ENCODE measurements at regions not wholly inside any gene's neighbourhood (a gene's known extent, or its start where the extent isn't known, plus 50 kb on each side); places are given as distances from the start of the nearest gene placed in this dataset.

DNA sequence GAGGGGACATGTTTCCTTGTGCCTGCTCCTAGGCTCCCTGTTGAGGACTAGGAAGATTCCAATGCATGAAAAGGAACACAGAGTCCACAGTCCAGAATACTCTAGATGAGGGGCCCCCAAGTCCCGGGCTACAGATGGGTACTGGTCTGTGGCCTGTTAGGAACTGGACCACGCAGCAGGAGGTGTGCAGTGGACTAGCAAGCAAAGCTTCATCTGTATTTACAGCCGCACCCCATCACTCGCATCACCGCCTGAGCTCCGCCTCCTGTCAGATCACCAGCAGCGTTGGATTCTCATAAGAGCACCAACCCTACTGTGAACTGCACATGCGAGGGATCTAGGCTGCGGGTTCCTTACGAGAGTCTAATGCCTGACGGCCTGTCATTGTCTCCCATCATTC lies 233.0 kb upstream of the MKLN1 start:
- no peak for DNase-seq

DNA sequence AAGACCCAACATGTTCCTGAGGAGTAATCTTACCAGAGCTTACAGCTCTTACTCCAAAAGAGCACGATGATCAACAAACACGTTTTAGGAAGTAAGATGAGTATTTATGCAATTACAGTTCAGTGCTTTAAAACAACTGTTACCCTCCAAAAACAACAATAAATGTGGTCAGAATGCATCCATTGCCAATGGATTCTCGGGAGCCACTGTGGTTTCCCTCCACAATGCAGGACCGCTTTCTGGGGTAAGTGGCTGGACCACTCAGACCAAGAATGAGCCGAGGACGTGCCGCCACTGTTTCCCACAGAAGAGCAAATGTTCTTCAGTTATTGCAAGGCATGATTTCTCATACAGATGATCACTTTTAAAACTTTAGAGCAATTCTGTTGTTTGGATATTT lies 232.3 kb upstream of the MKLN1 start:
- DNase-seq, result no peak

GRCh38 chr7:131096267-131096927 lies 231.3 kb upstream of the MKLN1 start:
- DNase-seq, result no peak

DNA sequence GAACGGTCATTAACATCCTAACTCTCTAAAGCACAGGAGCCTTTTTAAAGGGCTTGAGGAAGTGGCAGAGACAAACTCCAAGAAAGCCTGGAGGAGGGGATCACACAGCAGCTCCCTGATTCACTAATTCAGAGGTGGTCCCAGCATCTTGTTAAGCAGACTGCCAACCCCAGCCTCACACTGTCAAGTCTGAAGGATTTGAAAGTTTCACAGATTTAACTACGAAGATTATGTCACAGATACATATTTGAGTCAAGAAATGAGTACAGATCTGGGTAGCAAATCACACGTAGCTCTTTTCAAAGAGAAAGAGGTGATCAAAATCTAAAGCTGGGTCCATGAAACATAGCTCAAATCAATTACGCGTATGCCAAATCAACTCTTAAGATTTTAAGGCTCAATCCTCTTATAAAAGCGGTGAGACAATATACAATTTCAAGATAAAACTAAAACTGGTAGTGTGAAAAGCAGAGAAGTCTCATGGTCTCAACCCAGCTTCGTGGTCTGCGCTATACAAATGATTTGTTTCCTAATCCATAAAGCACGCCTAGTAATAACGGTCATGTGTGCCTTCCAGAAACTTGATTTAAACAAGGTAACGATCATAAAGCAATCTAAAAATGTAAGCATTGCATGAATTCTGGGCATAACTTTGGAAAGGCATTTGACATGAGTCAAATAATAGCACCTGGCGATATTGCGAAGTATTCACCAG lies 229.9 kb upstream of the MKLN1 start:
- DNase-seq, result no peak

- DNase-seq, result no peak
Observed at GRCh38 chr7:131098527-131098926, 229.1 kb upstream of the MKLN1 start.

DNA sequence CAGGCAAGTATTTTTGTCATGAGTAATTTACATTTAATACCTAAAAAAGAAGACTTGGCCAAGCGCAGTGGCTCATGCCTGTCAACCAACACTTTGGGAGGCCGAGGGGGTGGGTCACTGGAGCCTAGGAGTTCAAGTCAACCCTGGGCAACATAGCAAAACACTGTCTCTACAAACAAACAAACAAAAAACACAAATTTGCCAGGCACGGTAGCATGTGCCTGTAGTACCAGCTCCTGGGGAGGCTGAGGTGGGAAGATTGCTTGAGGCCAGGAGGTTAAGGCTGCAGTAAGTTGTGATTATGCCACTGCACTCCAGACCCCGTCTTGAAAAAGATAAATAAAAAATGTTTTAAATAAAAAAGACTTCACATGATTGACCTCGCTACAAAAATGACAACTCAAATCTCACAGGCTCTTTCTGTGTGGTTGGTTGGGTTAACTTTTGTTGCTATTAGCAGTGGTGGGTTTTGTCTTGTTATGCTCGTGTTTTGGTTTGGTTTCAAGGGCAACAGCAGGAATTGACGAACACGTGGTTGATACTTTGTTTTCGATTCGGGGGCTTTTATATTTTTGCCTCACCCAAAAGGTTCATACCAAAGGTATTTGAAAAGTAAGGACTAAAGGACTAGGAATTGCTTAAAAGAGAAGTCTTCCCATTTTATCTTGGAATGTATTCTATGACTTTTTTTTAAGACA lies 227.2 kb upstream of the MKLN1 start:
- no peak for DNase-seq

DNA sequence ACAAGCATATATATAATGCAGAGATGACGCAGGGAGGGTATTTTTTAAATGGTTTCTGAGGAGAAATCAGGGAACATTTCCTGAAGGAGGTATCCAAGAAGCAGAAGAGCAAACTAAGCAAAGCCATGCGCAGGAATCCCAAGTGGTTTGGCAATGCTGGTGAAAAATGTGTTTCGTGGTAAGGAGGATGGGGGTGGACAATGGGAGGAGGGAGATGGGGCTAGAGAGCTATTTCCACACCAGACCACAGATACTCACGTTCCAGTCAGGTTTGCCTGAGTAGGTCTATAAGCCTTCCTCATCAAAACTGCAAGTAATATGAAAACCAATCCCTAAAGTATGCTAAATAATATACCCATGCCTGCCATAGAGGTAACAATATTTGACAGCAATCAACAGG lies 223.7 kb upstream of the MKLN1 start:
- no peak for DNase-seq

DNA sequence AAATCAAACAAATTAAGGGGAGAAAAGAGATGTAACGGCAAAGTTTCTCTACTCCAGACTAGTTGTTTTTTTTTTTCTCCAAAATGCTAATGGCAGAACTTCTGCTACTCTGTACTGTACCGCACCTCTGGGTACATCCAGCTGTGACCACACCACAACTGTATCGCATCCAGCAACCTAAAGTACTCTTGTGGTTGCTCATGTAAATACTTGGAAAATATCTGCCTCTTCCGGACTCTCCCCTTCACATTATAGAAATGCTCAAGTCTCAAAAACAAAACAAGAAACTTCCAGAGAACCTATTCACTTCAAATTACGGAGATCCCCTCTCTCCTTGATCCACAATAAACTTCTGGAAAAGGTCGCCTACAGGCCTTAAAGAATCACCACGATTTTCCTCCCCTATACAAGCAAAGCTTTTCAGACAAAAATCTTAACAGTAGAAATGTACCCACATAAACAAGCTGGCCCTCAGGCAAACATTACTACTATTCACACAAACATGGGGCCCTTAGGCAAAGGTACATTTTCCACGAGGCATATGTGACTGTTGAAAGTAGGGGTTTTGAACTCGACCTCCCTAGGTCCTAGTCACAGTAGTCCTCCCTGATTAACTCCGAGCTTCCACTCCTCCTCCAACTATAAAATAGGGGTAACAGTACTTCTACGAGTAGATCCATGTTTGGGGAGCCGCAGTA lies 222.9 kb upstream of the MKLN1 start:
- no peak for DNase-seq

- DNase-seq, result no peak
Observed at GRCh38 chr7:131105294-131105798, 222.3 kb upstream of the MKLN1 start.

DNA sequence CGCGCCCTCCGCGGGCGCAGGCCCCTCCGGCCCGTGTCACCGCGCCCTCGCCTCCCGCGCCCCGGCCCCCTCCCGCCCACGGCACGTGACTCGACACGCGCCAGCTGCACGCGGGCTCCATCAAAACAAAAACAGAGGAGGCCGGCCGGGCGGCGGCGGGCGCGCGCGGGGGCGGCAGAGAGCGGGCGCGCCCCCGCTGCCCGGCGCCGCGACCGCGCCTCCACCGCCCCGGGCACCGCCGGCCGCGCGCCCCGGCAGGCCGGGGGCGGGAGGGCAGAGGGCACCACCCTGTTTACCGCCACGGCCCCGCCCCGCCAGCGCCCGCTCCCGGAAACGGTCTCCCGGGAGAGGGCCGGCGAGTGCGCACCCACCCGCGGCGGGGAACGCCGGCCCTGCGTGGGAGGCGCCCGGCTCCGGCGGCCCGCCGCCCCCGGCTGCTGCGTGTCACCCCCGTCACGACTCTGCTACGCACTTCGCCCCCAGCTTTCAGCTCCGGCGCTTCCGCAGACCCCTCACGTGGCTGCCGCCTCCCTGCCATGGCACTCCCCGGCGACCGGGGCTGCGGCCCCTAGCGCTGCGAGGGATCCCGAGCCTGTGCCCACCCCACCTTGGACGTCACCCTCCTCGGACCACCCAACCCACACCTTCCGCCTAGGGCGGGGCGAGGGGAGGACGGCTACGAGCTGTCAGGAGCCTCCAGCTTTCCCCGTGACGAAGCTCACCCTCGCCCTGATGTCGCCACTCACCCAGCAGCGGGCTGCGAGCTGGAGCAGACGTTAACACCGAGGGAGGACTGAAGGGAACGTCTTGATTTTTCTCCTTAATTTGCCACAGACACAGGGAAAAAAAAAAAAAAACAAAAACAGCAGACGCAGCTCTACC lies 221.6 kb upstream of the MKLN1 start:
- DNase-seq, result peak; percentile 84

GRCh38 chr7:131106681-131107336 lies 220.9 kb upstream of the MKLN1 start:
- peak; percentile 51 for DNase-seq

DNA sequence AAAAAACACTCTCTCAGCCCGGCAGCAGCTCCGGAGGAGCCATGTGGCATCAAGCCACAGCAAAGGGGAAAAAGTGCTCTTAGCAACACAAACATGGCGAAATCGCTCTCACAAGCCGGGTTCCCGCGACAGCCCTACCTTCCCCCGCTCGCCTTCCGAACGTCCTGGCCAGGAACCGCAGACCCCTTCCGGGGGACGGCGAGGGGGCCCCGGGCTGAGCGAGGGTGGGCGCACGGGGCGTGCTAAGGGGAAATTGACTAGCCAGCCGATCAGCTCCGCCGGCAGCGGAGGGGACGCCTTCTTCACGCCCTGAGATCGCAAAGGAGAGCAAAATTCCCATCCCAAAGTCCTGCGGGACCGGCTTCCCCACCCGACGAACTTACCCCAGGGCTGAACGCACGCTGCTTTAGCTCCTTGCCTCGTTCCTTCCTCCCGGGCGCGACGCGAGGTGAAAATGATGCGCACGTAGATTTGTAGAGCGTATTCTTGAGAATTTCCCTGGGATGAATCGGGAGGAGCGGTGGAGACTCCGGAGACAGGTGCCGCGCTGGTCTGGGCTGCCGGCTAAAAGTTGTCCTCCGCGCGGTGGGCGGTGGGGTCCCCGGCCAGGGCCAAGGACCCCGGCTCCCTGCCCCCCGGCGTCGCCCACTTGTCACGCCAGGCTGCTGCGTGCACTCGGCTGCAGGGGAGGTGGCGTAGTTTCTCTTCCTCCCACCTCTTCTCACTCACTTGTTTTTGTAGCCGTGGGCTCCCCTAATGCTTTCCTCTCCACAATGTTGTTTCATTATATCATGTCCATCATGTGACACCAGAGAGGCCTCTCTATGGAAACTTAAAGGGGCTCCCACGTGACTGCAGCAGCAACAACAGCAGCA lies 220.1 kb upstream of the MKLN1 start:
- peak; percentile 67 for DNase-seq

- DNase-seq, result peak; percentile 38
Observed at GRCh38 chr7:131108212-131108940, 219.3 kb upstream of the MKLN1 start.

DNA sequence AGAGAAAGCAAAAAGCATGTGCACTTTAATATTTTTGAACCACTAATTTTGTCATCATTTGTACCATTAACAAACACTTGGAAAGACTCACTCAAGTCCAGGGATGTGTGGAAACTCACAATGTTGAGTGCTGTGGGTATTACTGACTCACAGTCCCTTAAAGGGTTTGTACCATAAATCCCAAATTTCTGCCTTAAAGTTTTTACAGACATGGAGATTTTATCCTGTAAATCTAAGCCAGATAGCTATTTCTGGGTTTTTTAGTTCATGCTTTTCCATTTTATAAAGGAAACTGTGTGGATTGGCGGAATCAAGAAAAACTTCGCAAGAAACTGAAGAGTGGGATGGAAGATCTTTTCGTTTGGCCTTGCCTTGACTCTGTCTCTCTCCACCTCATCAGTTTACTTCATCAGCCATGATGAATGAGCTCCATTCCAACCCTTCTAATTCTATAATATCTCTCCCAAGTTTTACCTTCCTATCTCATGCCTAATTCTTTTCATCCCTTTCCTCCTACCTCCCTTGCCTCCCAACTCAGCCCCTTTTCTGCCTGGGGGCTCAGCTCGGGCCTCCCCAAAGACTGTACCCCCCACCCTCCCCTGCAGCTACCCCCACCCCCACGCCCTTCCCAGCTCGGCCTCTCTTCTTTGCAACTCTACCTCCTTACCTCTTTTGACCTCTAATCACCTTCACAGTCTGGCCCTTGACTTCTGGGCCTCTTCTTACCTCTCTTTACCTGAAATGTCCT lies 218.5 kb upstream of the MKLN1 start:
- no peak for DNase-seq

GRCh38 chr7:131109759-131110296 lies 217.8 kb upstream of the MKLN1 start:
- peak; percentile 65 for DNase-seq

- no peak for DNase-seq
Observed at GRCh38 chr7:131110297-131111080, 217.2 kb upstream of the MKLN1 start.

DNA sequence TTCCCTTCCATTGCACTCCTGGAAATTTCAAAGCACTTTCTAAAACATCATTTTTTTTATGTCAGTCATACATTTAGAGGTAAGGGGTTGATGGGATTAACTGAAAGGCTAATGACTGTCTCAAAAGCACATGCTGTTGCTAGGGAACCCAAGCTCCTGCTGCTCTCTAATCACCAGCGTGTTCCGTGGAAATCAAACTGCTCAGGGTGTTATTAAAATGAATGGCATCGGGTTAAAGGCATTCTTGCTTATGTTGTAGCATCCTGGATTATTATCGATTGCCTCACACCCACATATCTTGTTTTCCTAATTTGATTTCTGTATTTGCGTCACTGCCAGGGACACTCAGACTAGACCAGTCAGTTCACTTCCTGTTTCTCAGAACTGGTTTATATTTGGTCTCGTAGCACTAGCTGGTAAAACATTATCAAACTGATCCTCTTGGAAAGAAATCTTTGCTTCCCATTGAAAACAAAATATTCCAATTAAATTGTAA lies 216.5 kb upstream of the MKLN1 start:
- DNase-seq, result peak; percentile 22

- no peak for DNase-seq
Observed at GRCh38 chr7:131111792-131112191, 215.9 kb upstream of the MKLN1 start.
